Thyroid gland (tissue), 4 donors: ENCODE measurements at regions not wholly inside any gene's neighbourhood (a gene's known extent, or its start where the extent isn't known, plus 50 kb on each side); places are given as distances from the start of the nearest gene placed in this dataset.

ENCODE experiments used
- POLR2A ChIP-seq, 2 donors: fragments of 450-650 bp; IDR thresholded peaks; one replicate each; pipeline ENCODE4 v1.6.1; 2017; ENCODE audit warnings: antibody characterized with exemption in 2 of 2, mild to moderate bottlenecking in 2 of 2, moderate library complexity in 1 of 2
- TF ChIP-seq, protein P1 (sequence below), 6 experiments: fragments of 200-600 bp in 3 of 6; fragments of 450-650 bp in 3 of 6; sonication (generic) in 3 of 6; IDR thresholded peaks; one replicate each; pipeline ENCODE4 v1.5.1; 2016 to 2019; ENCODE audit warnings: antibody characterized with exemption in 6 of 6, mild to moderate bottlenecking in 2 of 6, inconsistent platforms in 1 of 6, moderate library complexity in 1 of 6

DNA sequence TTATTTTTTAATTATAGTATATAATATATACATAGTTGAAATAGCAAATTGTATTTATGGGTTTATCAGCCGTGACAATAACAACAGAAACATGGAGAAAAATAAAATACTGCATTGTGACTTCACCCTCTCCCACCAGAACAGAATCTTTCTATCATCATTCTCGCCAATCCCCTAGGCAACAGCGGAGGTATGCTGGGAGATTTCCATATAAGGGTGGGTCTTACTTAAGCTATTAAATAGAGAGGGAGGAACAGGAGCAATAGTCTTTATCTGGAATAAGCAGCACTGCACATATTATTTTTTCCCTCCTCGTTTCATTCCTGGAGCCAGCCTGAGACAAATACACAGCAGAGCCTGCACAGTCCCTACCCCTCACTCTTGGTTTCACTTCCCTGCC, 1214.9 kb downstream of the XPNPEP1 start:
- TF ChIP-seq, protein P1, sequence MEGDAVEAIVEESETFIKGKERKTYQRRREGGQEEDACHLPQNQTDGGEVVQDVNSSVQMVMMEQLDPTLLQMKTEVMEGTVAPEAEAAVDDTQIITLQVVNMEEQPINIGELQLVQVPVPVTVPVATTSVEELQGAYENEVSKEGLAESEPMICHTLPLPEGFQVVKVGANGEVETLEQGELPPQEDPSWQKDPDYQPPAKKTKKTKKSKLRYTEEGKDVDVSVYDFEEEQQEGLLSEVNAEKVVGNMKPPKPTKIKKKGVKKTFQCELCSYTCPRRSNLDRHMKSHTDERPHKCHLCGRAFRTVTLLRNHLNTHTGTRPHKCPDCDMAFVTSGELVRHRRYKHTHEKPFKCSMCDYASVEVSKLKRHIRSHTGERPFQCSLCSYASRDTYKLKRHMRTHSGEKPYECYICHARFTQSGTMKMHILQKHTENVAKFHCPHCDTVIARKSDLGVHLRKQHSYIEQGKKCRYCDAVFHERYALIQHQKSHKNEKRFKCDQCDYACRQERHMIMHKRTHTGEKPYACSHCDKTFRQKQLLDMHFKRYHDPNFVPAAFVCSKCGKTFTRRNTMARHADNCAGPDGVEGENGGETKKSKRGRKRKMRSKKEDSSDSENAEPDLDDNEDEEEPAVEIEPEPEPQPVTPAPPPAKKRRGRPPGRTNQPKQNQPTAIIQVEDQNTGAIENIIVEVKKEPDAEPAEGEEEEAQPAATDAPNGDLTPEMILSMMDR (IDR thresholded peaks at IDR 0.05): no peak
- TF ChIP-seq POLR2A (IDR thresholded peaks at IDR 0.05): no peak
